ENCODE measurements at regions not wholly inside any gene's neighbourhood (a gene's known extent, or its start where the extent isn't known, plus 50 kb on each side); places are given as distances from the start of the nearest gene placed in this dataset.

DNA sequence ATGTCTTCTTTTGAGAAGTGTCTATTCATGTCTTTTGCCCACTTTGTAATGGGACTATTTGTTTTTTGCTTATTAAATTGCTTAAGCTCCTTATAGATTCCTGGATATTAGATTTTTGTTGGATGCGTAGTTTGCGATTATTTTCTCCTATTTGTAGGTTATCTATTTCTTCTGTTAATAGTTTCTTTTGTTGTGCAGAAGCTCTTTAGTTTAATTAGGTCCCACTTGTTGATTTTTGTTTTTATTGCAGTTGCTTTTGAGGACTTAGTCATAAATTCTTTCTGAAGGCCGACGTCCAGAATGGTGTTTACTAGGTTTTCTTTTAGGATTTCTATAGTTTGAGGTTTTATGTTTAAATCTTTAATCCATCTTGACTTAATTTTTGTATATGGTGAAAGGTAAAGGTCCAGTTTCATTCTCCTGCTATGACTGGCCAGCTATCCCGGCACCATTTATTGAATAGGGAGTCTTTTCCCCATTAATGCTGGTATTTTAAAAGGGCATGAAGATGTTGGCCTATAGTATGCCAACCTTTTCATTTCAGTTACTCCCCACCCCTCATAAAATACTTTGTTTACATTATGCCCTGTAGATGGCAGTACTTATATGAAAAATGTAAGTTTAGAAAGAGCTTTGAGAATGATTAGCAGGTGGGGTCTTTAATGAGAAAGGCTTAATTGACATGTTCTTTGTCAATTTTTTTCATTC is 62.9 kb upstream of the PSMA6 start:
- TF ChIP-seq, protein P1, sequence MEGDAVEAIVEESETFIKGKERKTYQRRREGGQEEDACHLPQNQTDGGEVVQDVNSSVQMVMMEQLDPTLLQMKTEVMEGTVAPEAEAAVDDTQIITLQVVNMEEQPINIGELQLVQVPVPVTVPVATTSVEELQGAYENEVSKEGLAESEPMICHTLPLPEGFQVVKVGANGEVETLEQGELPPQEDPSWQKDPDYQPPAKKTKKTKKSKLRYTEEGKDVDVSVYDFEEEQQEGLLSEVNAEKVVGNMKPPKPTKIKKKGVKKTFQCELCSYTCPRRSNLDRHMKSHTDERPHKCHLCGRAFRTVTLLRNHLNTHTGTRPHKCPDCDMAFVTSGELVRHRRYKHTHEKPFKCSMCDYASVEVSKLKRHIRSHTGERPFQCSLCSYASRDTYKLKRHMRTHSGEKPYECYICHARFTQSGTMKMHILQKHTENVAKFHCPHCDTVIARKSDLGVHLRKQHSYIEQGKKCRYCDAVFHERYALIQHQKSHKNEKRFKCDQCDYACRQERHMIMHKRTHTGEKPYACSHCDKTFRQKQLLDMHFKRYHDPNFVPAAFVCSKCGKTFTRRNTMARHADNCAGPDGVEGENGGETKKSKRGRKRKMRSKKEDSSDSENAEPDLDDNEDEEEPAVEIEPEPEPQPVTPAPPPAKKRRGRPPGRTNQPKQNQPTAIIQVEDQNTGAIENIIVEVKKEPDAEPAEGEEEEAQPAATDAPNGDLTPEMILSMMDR (conservative IDR thresholded peaks at IDR 0.05; ENCODE audit: low read depth, low read length) = peak; percentile 75
- no peak for TF ChIP-seq EZH2 (IDR thresholded peaks at IDR 0.05; ENCODE audit: low read length, unreplicated experiment)

All from PC-3 (cell line).